ENCODE measurements at regions not wholly inside any gene's neighbourhood (a gene's known extent, or its start where the extent isn't known, plus 50 kb on each side); places are given as distances from the start of the nearest gene placed in this dataset.

DNA sequence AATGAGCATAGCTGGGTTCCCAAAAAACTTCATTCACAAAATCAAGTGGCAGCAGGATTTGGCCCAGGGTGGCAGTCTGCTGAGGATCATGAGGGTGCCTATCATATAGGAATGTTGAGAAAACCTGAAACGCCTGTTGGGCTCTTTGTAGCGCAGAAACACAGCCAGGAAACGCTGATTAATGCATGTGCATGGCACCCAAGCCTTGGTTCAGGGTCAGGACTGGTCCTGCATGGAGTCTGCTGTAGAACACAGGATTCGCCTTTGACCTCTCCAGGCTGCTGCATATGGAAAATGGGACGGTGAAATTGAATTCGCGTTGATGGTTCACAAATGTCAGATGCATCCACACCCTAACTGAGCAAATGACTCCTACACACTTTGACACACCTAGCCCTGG lies 227.9 kb upstream of the COPS8 start:
- no peak for DNase-seq

GRCh38 chr2:236858661-236859060 lies 227.0 kb upstream of the COPS8 start:
- DNase-seq = no peak

GRCh38 chr2:236859908-236860307 lies 225.8 kb upstream of the COPS8 start:
- peak; percentile 91 for DNase-seq

DNA sequence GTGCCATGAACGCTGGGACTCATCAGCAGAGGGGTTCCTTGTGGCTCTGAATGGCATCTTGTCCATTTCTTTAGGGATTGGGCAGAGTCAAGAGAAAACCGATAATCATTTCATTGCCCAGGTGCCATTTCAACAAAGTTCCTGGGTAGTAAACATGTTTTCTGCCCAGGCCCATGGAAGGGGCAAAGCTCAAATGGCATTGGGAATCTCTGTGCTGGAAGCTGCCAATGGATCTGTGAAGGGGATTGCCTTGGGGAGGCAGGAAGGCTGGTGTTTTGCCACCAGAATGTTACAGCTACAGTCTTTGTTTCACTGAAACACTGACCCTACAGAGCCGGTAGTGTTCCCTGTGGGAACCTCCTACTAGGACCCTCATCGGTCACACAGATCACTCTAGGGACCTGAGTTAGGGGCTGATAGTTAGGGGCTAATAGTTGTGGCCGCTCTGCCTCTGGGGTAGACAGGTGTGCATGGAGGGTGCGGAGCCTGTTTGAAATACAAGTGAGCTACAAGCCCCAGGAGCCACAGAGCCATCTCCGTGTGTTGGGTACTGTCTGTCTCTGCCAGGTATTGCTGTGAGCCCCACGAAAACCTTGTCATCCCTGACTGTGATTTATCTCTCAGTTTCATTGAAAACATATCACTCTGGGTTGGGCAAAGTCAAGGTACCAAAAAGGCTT lies 224.4 kb upstream of the COPS8 start:
- no peak for DNase-seq

DNA sequence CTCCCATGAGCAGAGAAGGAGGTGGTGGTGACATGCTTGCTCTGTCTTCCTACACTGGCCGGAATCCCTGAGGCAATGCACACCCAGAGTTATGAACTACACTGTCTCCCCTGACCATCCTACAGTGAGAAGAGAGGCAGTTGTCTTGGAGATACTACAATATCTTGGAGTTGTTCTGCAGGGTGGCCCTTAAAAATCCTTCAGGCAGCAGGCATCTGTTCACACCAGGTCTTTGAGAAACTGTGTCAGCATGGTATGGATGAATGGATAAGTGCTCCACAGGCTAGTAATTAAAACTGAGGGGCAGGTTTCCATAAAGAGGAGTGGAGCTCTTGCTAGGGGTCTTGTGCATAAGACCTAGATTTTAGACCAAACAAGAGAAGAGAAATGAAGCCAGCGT lies 223.7 kb upstream of the COPS8 start:
- no peak for DNase-seq

DNA sequence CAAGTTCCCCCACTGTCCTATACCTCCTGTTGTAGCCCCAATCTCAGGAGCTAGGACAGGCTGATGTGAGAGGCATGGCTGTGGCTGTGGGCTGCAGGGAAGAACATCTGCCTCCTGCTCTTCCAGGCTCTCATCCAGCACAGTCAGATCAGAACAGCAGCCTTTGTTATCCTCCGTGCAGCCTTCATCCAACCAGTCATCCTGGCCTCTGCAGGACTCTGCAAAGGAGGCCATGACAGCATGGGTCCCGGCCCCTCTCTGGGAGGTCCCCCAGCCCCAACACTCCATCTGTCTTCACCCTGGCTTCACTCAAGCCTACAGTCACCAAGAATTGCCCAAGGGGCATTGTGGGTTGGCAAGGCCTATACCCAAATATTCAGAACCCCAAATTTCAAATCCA lies 223.2 kb upstream of the COPS8 start:
- DNase-seq = no peak

- peak; percentile 87 for DNase-seq
Measured at GRCh38 chr2:236862961-236863728, 222.5 kb upstream of the COPS8 start.

GRCh38 chr2:236863729-236864126 lies 222.0 kb upstream of the COPS8 start:
- DNase-seq = no peak

DNA sequence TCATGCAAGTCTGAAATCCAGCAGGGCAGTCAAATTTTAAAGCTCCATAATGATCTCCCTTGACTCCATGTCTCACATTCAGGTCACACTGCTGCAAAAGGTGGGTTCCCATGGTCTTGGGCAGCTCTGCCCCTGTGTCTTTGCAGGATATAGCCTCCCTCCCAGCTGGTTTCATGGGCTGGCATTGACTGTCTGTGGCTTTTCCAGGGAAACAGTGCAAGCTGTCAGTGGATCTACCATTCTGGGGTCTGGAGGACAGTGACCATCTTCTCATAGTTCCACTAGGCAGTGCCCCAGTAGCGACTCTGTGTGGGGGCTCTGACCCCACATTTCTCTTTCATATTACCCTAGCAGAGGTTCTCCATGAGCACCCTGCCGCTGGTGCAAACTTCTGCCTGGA lies 220.6 kb upstream of the COPS8 start:
- no peak for DNase-seq

DNA sequence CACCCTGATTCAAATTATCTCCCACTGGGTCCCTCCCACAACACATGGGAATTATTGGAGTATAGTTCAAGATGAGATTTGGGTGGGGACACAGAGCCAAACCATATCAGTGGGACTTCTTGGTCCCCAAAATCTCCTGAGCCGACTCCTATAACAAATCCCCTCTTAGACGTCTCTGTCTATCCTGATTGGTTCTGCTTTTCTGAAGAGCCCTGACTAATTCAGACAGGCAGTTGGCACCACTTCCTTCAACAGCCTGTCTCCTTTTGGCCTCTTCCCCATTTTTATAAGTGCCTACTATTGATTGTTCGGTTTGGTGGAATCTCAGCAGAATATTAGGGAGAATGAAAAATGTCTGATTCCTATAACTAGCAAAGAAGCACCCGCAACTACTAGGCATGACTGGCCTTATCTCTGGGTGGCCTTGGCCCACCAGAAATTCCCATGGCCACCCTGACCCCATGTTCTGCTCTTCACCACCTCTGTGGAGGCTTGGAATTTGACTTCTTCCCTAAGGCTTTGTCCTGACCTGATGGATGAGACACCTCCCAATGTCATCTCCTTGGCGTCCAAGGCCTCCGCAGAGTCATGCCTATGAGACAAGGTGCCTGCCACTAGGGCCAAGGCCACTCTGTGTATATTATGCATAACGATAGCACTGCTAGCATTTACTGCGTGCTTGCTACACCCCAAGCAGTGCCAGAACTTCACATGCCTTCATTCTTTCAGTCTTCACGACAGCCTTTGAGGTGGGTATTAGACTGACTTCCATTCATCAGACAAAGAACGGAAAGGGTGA lies 218.9 kb upstream of the COPS8 start:
- no peak for DNase-seq

DNA sequence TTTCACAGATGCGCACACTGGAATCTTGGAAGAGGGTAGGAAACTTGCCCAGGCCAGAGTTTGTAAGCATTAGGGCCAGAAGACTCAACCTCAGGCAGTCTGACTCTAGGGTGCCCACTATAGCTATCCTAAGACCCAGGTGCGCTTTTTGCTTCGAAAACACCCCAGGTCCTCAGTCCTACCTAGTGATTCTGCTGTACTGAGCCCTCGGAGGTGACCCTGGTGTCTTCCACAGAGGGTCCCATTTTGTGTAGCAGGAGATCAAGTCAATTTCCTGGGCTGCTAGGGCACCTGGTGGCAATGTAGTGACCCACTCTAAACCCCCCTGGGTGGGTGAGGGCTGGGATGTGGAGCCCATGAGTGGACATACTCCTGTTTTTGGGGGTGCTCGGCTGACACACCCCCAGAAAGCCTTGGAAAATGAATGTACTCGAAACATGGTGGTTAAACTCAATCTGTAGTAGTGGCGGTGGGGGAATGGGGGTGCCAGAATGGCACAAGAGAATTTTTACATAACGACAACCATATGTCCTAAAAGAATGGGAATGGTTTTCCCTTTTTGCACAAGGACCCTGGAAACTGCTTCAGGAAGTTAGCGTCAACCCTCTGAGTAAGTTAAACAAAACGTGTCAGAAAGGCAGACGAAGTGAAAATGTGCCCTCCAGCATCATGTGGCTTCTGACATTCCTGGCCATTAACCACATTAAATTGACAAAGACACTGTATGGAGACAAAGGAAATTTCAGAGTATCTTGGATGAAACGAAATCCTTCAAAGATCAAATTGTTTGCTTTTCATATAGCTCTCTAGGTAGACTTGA lies 218.0 kb upstream of the COPS8 start:
- no peak for DNase-seq

DNA sequence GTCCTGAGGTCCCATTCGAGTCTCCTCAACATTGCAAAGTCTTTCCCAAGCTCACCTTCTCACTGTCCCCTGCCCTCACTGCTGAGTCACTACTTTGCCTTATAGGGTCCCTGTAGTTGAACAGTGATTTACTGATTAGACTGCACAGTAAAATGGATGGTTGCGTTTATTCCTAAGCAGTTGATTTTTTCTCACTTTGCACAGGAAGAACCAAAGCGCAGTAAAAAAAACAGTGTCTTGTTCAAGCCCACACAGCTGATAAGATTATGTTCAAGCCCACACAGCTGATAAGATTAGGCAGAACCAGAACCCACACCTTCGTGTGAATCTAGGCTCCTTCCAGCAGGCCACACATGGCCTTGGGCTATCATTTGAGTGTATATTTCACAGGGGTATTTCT lies 215.3 kb upstream of the COPS8 start:
- DNase-seq = no peak

- no peak for DNase-seq
Measured at GRCh38 chr2:236871500-236872001, 214.1 kb upstream of the COPS8 start.

GRCh38 chr2:236872015-236872414 lies 213.7 kb upstream of the COPS8 start:
- no peak for DNase-seq

DNA sequence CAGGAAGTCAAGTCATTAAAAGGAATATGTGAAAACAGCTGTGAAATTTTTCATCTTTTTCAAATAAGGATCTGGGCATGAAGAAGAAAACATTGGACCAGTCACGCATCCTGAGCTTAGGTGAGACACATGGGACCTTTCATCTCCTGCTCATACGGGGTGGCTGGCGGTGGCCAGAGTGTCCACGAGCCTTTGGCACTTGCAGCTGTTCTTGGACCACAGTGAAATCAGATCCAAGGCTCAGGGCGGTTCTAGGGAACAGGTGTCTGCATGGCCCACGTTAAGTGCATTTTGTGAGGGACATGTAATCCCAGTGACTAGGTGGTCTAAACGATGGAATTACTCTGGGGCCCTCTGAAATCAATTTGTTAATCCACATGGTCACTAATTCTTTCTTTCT lies 212.7 kb upstream of the COPS8 start:
- no peak for DNase-seq

DNA sequence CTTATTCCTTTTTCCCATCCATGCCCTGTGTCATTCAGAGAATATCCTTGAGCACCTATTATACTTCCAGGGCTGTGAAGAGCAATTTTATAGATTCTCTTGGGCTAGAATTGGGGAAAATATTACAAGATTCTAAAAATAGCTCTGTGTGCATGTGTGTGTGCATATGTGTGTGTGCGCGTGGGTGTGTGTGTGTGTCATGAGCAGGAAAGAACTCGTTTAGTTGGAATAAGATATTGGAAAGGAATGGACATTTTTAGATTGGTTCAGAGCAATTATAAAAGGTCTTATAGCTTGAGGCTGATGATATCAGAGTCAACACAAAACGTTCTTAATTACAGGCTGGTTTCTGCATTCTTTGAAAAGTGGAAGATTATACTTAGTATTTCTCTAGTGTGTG lies 212.1 kb upstream of the COPS8 start:
- no peak for DNase-seq

DNA sequence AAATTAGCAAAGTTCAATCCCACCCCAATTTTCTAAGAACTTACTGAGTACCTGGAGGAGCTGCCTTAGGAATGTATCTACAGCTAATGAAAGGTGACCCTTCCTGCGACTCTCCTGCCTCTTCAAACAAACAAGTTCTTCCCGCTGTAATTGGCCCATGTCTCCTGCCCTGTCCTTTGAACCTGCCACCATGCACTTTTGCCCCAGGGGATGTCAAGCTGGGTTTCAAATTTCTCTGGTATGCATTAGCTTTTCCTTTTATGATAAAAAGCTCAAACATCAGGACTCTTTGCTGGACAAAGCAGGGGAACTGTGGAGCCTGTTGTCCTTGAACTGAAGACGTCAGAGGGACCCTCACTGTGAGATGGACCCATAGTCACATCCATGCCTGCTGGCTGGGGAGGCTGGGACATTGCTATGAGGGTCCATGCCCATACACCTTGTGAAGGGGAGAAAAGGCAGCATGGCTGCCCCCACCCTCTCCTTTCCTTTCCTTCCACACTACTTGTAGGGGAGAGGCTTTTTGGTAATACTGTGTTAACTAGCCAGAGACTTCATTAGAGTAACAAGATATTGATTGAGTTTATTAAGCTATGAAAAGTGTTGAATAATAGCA lies 210.7 kb upstream of the COPS8 start:
- DNase-seq = no peak

GRCh38 chr2:236875906-236876505 lies 209.7 kb upstream of the COPS8 start:
- DNase-seq = no peak

DNA sequence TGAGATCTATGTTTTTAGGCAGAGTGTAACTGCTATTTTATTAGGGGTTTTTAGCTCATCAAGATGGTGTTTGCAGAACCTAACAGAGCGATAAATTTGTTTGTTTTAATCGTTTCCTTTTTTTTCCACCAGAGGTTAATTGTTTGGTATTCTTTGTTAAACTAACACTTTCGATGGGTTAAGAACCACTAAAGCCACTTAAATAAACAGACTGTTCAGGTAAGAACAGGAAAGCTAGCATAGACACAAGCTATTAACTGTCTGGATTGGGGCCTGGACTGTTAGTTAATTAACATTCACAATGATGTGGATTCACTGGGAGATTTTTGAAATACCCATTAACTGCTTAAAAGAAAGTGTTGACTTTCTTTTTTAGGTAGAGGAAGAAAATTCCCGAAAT lies 209.0 kb upstream of the COPS8 start:
- no peak for DNase-seq

DNA sequence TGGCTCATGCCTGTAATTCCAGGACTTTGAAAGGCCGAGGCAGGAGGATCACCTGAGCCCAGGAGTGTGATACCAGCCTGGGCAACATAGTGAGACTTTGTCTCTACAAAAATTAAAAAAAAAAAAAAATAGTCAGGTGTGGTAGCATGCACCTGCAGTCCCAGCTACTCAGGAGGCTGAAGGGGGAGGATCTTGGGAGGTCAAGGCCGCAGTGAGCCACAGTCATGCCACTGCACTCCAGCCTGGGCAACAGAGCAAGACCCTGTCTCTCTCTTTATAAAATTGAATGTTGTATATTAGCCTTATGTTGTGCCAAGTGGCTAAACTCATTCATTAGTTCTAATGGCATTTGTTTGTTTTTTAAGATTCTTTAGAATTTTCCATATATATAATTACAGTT lies 207.7 kb upstream of the COPS8 start:
- no peak for DNase-seq

- no peak for DNase-seq
Measured at GRCh38 chr2:236879416-236879963, 206.2 kb upstream of the COPS8 start.

- no peak for DNase-seq
Measured at GRCh38 chr2:236882074-236882473, 203.6 kb upstream of the COPS8 start.
